ENCODE measurements at regions not wholly inside any gene's neighbourhood (a gene's known extent, or its start where the extent isn't known, plus 50 kb on each side); places are given as distances from the start of the nearest gene placed in this dataset.
A peak's percentile ranks its signal among the peaks of the same experiment; 100 is the strongest.

DNA sequence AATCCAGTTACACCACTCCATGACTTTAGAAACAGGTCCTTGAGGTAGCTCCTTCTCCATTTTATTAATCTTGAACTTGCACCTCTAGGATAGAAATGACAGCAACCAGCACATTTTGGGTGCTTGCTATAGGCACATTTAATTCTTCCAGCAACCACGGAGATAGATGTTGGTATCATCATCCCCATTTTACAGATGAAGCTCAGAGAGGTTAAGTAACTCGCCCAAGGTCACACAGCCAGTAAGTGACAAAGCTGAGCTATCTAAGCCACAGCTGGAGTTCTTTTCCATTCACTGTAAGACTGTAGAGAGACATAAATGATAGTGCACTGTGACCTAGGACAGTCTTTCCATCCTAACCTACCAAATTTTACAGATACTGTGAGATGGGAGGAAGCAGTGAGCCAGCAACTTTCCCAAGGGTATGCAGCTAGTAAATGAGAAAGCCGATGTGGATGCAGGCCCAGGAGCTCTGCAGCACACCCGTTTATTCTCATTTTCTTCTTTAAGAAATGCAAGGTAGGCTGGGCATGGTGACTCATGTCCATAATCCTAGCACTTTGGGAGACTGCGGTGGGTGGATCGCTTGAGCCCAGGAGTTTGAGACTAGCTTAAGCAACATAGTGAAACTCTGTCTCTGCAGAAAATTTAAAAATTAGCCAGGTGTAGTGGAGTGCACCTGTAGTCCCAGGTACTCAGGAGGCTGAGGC lies 103.2 kb downstream of the TBX5 start:
- no peak for DNase-seq (ENCODE audit: low read depth in 4 of 4, low spot score in 3 of 4)

GRCh38 chr12:114302117-114302516 lies 103.8 kb downstream of the TBX5 start:
- DNase-seq (ENCODE audit: low read depth in 4 of 4, low spot score in 3 of 4), result no peak

DNA sequence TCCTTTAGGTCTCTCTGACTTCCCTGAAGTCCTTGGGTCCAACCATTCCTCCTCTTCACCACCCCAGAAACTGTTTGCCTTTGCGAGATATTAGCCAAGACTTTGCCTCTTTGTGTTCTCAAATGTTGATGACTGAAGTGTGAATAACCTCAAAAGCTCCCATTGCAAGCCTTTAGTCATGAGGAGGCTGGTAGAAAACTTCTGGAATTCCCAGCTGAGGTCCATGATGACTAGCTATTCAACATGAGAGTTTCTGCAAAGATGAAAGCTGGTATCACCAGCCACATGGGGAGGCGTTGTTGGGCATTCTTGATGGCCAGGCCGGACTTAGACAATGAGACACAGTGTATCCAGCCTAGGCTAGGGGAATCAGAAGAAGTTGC lies 111.7 kb downstream of the TBX5 start:
- DNase-seq (ENCODE audit: low read depth in 4 of 4, low spot score in 3 of 4), result no peak

DNA sequence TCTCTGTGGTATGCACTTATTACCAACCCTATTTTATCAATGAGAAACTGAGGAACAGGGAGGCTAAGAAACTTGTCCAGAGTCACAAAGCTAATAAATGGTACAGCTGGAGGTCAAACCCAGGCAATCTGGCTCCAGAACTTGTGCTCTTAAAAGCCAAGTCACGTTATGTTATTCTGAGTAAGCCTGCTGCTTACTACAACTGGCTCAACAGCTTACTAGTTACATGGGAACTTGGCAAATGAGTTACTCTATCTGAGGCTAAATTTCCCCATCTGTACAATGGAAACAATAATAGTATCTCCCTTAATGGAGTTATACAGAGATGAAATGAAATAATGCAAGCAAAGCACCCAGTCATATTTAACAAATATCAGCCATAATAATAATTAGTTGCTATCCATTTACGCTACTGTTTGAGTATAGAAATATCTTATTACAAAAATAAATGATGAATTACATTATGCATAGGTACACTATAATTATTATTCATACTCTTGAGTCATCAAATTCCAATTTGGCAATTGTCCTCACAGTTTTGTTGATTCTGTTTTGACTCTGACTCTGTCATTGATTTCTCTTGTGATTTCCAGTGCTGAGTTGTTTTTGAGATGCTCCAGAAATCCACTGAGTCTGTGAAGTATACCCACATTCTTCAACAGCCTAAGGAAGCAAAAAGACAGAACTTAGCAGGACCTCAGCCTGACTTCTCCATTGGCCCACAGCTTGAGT lies 112.2 kb downstream of the TBX5 start:
- DNase-seq (ENCODE audit: low read depth in 4 of 4, low spot score in 3 of 4), result no peak

DNA sequence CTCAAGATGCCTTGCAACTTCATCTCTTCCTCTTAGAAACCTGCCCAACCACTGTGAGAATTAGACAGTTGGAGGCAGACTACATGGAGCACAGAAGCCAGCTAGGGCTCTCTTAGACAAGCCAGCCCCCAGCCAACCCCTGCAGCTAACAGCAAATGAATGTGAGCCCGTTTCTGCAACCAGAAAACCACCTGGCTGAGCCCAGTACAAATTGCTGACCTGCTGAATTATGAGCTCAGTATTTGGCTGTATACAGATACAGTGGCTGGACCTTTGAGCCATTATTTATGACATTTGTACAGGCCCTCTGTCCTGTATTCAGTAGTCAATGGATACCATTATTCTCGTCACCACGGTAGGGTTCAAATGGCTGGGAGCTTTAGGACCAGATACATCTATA lies 112.9 kb downstream of the TBX5 start:
- no peak for DNase-seq (ENCODE audit: low read depth in 4 of 4, low spot score in 3 of 4)

GRCh38 chr12:114291389-114292060 lies 114.4 kb downstream of the TBX5 start:
- no peak for DNase-seq (ENCODE audit: low read depth in 4 of 4, low spot score in 3 of 4)

DNA sequence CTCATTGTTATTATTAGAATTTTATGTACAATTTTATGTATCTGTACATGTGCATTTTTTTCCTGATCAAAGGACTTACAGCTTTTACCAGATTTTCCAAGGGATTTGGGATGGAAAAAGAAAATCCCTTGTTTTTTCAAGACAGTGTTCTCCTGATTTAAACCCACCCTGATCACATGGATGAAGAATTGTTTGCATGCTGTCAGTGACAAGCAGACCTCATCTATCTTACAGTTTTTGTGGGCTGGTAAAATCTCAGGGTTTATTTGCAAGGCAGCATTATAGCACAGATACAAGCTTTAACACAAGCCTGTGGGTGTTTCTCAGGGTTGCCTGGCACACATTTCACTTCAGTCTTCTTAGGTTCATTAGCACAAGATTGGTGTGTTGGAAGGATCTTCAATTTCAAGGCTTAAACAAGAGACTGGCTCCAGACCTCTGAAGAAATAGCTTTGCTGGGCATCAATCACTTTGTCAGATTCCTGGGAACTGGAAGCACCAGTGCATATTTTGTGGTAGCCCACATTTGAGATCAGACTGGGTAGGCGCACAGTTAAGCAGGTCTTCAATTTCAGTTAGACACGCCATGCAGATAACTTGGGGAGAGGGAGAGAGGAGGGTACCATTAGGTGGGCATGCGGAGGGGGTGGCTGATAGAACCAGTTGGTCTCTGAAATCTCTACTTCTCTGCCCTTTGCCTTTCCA lies 118.0 kb downstream of the TBX5 start:
- DNase-seq (ENCODE audit: low read depth in 4 of 4, low spot score in 3 of 4), result peak in 3 of 4 donors; percentile 12 to 31 (median 28)

DNA sequence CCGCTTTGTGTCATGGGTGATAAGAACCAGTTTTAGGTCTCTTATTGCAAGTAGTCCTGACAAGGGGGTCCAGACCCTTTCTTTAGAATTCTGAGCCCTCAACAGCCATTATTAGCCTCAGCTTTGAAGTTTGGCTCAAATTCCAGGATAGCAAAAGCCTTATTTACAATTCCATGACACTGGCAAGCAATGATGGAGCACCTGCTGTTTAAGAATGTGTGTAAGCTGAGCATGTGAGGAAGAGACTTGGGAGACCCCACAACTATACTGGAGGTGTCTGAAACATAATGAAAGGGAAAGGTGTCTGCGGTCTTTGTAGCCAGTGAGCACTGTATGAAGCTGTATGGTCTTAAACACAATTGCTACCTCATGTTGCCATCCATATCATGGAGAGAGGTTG lies 119.8 kb downstream of the TBX5 start:
- no peak for DNase-seq (ENCODE audit: low read depth in 4 of 4, low spot score in 3 of 4)

- no peak for DNase-seq (ENCODE audit: low read depth in 4 of 4, low spot score in 3 of 4)
These were observed 120.4 kb downstream of the TBX5 start for GRCh38 chr12:114285554-114285953.

GRCh38 chr12:114284041-114284440 lies 121.9 kb downstream of the TBX5 start:
- DNase-seq (ENCODE audit: low read depth in 4 of 4, low spot score in 3 of 4), result no peak

DNA sequence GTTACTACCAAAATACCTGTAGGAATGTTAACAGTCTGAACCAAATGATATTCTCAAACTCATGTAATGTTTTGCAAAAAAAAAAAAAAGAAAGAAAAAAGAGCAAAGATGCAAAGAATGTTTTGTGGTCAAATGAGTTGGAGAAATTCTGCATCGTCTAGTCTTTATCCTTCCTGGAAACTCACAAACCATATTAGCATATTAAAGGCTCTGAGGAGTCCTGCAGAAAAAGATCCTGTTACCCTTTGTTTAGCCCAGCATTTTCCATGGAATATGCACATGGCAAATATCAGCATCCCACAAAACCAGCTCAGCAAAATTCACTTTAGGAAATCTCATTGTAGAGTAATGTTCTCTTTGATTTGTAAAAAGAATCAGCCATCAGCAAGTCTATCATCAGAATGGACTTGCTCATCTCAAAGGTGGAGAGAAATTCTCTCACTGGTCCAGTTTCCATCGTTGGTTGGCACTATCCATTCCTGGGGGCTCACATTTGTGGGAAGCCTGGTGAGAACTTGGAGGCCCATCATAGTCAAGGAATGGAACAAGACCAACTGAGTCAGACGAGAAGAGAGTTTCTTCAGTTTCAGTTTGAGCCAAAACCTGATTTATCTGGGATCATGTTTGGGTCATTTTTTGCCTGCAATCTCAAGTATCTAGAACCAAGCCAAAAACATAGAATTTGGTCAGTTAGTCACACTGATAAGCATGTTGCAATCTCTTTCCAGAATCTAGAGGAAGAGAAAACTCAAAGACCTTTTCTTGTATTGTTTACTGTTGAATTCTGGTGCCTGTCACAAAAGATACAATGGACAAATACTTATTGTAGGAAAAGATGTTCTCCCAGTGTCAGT lies 129.8 kb downstream of the TBX5 start:
- DNase-seq (ENCODE audit: low read depth in 4 of 4, low spot score in 3 of 4), result no peak

GRCh38 chr12:114275086-114275485 lies 130.9 kb downstream of the TBX5 start:
- DNase-seq (ENCODE audit: low read depth in 4 of 4, low spot score in 3 of 4), result no peak

- DNase-seq (ENCODE audit: low read depth in 4 of 4, low spot score in 3 of 4), result no peak
These were observed 131.8 kb downstream of the TBX5 start for GRCh38 chr12:114274131-114274530.

GRCh38 chr12:114272605-114273004 lies 133.3 kb downstream of the TBX5 start:
- no peak for DNase-seq (ENCODE audit: low read depth in 4 of 4, low spot score in 3 of 4)

DNA sequence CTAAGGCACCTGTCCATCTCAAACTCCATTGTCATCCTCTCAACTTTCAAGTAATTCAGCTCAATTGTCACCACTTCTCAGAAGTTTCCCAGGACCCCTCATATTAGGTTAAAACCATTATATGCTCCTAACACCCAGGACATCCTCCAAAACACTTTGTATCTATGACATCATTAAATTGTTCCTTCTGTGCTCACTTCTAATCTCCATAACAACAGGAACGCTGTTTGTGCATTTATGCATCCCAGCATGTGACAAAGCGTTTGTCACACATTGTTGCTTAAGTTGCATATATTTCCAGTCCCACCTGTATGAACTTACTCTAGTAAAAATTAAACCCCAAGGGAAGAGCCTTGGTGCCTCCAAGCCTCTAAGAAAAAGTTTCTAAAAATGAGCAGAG lies 133.9 kb downstream of the TBX5 start:
- no peak for DNase-seq (ENCODE audit: low read depth in 4 of 4, low spot score in 3 of 4)

DNA sequence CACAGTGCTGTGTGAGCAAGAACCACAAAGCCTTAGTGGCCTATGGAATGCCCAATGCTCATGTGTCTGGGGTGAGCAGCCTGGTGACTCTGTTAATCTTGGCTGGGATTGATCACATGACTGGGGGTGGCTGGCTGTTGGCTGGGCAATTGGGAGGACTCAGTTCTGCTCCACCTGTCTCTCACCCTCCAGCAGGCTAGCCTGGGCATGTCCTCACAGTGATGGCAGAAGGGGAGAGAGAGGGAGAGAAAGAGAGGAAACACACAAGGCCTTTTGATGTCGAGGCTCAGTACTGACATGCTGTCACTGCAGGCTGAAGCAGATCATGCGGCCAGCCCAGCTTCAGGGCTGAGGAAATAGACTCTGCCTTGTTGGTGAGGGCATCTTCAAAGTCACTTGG lies 136.8 kb downstream of the TBX5 start:
- DNase-seq (ENCODE audit: low read depth in 4 of 4, low spot score in 3 of 4), result no peak

DNA sequence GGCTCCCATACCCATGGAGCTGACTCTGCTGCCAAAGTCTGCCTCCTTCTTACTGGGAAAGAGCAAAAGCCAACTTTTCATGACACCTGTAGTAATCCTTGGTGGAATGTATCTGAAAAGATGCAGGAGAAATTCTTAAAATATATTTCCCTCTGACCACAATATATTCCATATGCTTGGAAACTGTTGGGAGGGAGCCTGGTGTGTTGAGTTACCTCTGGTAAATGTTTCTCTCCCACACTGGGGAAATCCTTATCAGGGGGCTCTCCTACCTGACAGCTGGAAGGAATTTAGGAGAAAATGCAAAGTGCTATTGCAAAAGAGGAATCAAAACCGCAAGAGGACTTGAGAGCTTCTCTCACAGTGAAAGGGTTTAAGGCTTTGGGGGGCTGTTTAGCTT lies 139.4 kb downstream of the TBX5 start:
- DNase-seq (ENCODE audit: low read depth in 4 of 4, low spot score in 3 of 4), result no peak

DNA sequence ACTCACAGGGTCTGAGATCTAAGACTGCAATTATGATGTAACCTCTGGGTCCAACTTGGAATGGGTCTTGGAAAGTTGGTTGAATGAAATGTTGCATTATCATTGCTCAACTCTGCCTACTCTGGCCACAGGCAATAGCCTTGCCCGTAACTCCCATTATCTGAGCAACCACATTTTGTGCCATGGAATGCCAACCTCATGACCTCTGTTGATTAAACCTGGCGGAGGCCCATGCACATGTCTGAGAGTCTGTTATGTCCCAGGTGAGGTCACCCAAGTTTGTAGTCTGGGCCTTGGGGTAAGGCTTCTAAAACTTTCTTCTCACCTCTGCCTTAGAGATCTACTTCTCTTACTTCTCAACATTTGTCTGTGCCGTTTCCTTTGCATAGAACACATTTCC lies 140.9 kb downstream of the TBX5 start:
- no peak for DNase-seq (ENCODE audit: low read depth in 4 of 4, low spot score in 3 of 4)

DNA sequence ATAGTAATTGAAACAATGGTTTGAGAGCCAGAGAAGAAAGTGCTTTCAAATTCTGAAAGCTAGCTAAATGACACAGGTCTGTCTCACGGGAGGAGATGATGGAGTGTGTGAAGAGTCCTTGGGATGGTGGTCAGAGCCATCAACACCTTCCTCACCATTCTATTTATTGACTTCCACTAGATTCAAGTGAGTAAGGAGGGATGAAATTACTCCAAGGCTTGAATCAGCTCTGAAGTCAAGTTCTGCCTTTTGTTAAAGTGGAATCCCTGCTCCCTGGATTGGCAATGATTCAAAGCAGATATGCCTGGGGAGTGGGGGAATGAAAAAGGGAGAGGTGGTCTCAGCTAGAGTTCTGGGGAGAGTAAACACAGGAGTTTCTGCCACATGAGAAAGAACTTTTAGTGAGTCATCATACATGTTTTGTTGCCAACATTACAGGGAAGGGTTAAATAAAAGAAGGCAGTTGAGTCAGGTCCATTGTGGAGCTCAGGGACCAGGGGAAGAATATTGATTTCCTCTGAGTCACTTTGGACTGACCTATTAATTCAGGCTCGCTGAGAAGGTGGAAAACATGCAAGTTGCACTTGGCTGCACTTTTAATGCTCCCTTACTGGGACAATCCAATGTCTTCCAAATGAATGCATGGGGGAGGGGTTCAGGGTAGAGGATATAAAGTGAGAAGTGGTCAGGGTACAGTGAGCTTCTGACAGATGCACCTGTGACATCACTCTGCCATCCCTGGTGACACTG lies 142.7 kb downstream of the TBX5 start:
- DNase-seq (ENCODE audit: low read depth in 4 of 4, low spot score in 3 of 4), result no peak

GRCh38 chr12:114257687-114258086 lies 148.3 kb downstream of the TBX5 start:
- DNase-seq (ENCODE audit: low read depth in 4 of 4, low spot score in 3 of 4), result no peak

All from right renal pelvis (tissue), 4 donors.